GM19324 (cell line): ENCODE measurements at regions not wholly inside any gene's neighbourhood (a gene's known extent, or its start where the extent isn't known, plus 50 kb on each side); places are given as distances from the start of the nearest gene placed in this dataset.

Experiments
- ATAC-seq: cut with Tn5 transposase; IDR thresholded peaks from one replicate; pipeline ENCODE4 v1.9.1; 2021; ENCODE audit warnings: mild to moderate bottlenecking, moderate library complexity; ENCODE audit not compliant: unreplicated experiment, low FRiP score

DNA sequence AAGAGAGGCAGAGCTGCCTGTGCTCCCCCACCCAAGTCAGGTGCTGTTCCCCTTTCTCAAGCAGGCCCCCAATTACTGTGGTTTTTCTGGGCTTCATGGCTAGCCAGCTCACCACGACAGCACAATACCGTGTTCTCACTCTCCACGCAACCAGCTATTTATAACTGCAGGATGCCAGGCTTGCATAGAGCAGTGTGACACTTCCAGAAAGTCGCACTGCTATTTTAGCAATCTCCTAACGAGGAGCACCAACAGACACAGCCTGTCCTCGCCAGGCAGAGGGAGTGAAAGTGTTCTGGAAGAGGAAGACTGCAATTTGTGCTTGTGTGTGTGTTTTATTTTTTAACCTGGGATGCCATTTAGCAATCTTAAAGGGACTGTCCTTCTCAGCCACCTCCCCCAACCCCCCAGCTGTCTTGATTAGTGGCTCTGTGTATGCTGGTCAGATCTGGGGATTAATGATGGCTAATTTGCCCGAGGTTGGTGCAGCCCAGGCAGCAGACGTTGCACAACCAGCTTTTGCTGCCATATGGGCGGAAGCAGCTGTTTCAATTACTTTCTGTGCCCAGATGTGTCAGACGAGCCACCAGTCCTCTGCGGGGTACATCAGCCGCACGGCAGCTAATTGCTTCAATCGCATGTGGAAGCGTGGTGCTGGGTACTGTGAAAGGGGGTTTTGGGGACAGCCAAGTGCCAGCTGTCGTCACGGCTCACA, 268.0 kb upstream of the ARRDC4 start:
- no peak for ATAC-seq

- ATAC-seq = no peak
Observed at GRCh38 chr15:97694456-97694855, 266.0 kb upstream of the ARRDC4 start.

DNA sequence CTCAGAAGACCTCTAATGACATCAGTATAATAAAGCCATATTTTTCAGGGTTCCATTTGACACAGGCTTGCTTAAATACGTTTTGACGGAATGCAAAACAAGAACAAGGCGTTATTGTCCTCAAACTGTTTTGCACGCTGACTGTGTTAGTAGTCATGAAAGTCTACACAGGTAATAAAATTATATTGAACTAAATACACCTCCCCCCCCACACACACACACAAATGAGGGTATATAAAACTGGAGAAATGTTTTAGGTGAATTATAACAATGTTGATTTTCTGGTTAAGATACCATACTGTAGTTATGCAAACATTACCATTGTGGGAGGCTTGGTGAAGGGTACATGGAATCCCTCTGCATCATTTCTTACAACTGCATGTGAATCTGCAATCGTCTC, 257.1 kb upstream of the ARRDC4 start:
- ATAC-seq = no peak

GRCh38 chr15:97706059-97706458, 254.4 kb upstream of the ARRDC4 start:
- ATAC-seq = no peak

- no peak for ATAC-seq
Observed at GRCh38 chr15:97708252-97708651, 252.3 kb upstream of the ARRDC4 start.

DNA sequence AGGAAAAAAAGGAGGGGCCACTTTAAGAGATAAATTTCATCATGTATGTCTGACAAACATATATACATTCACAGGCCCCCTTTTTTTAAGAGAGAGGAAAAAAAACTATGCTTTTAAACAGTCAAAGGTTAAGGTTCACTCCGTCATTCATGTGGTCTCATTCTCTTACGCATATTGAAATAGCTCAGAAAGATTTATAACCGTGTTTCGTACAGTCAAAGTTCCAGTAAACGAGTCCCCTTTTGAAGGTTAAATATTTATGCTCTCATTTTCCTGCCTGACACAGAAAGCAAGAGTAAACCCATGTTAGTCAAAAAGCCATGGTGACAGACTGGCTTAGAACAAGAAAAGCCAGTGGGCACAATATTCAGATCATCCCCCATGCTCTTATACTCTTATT, 248.0 kb upstream of the ARRDC4 start:
- ATAC-seq = no peak

DNA sequence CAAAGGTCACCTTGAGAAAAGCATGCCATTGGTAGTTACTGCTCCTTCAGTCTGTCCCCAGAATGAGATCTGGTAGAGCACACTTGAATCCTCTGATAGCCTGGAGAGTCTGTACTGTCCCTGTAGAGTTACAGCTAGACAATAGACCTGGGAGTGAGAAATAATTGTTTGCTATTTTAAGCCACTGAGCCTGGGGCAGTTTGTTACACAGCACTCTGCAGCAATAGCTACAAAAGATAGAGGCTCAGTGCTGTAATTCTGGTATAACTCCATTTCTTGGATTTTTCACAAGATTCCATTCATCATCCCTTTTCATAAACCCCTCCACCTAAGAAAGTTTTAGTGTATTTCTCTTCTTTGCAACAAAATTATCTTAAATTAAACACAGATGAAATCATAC, 242.7 kb upstream of the ARRDC4 start:
- ATAC-seq = no peak

DNA sequence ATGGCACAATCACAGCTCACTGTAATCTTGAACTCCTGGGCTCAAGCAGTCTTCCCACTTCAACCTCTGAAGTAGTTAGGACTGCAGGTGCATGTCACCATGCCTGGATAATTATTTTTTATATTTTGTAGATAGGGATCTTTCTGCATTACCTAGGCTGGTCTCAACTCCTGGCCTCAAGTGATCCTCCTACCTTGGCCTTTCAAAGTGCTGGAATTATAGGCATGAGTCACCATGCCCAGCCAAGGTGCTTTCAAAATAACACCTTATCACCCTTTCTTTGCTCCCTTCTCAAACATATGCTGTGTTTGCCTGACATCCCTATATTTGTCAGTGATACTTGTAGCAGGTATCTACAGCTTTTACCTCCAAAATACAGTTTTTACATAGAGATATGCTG, 242.0 kb upstream of the ARRDC4 start:
- no peak for ATAC-seq

DNA sequence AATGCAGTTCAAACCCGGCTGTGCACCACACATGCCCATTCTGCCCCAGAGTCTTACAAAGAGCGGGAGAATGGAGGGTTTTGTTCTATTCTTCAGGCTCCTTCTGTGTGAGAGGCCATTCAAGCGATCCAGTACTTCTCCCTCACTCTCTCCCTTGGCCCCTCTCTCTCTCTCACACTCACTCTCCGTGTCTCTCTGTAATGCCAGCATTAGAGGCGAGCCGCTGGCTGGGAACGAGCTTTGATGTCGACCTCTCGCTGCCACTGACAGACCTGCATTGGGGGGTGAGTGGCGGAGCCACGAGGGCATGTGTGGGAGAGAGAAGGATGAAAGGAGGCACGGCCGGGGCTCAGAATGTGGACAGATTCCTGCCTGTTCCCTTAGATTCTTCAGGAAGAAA, 231.7 kb upstream of the ARRDC4 start:
- no peak for ATAC-seq

GRCh38 chr15:97729270-97729669, 231.2 kb upstream of the ARRDC4 start:
- no peak for ATAC-seq

DNA sequence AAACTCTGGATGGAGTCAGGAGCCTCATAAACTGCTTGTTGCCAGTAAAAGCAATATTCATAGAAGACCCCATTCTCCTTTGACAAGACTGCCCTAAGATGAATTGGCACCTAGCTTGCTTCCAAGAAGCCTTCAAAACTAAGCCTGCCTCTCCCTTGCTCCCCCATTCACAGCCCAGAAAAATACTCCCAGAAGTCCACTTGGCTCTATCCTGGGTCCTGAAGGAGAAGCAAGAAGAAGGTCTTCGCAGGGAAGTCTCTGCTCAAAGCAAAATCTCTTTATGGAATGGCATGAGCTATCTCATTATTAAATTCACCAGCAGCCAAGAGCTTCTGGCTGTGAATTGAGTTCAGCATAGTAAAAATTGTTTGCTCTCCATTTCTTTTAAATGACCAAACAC, 230.2 kb upstream of the ARRDC4 start:
- no peak for ATAC-seq

DNA sequence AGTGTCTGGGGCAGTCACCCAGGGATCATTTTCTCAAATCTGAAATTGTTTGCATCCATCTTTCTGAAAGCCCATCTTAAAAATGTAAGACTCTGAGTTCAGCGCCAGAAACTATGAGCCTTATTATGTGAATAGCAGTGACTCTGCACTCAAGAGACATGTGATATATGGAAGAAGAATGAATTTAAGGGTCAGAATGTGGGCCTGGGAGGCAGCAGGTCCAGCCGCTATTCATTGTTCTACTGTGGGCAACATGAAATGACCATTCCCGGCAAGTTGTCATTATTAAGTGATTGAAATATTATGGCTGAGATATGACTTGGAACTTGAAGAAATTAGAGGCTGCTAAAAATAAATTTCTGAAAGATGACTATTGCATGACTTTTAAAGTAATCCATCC, 228.6 kb upstream of the ARRDC4 start:
- no peak for ATAC-seq

- ATAC-seq = no peak
Observed at GRCh38 chr15:97733373-97733772, 227.1 kb upstream of the ARRDC4 start.

GRCh38 chr15:97736748-97737147, 223.8 kb upstream of the ARRDC4 start:
- no peak for ATAC-seq

DNA sequence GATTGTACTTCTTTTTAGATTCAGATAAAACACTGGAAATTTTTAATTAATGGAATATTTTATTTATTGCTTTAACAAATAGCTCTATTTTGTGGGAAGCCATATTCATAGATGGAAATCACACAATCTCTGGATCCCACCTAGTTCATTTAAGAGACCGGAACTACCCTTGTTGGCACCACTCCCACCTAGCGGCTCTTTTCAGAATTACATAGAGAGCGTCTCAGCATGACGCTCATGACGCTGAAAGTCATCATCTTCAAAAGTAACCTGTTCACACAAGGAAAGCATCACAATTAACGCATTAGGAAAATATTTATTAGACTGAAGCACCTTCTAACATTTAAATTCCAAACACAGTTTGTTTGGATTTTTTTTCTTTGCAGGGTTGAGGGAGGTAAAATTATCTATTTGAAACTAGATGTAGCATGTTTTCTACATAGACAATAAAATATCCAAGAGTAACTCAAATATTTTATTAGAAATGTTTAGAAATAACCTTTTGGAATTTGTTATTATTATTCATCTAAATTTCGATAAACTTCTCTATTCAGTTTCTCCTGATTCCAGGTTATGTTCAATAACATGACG, 214.9 kb upstream of the ARRDC4 start:
- no peak for ATAC-seq

DNA sequence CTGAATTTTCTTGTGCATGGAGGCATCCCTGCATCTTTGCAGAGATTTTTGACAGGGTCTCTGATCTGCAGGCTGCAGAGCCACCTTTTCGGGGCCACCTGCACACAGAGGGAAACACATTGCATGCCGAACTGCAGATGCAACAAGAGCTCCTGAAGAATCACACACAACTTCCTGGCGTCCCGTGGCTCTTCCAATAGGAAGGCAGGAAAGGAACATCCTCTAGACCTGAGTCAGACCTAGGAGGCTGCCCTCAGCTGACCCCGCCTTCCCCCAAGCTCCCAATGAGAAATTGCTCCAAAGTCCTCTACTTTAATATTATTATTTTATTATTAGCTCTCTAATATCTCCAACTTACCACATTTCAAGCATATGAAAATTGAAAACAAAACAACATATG, 213.2 kb upstream of the ARRDC4 start:
- no peak for ATAC-seq

DNA sequence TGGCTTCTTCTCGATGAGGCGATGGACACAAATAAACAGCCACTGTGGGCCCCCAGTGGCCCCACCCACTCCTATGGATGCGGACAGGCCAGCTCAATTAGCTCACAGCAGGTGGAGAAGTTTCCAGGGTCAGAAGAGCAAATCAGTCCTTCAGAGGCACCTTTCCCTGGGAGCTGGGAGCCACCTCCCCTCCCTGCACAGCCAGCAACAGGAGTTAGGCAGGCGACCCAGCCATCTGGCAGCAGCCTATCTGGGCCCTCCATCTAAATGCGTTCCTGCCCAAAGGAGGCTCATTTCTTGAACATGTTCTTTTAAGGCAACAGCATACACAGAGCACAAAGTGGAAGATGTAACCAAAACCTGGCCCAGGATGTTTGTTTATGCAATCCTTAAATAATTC, 211.9 kb upstream of the ARRDC4 start:
- no peak for ATAC-seq

DNA sequence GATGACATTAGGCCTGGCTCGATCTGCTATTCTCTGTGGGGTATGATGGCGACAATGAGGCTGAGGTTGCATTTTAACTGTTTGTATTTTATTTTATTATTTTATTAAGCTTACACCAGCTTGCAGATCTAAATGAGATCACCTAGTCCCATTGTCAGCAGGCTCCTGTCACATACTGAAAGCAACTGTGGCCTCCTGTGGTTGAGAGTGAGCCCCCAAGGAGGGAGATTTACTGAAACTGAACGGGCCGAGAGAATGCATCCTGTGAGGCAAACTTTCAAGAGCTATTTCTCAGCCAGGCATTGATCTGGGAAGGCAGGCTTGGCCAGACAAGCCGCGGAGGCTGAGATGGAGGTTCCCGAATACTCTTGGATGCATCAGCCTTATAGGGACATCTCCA, 210.4 kb upstream of the ARRDC4 start:
- no peak for ATAC-seq

GRCh38 chr15:97755726-97756125, 204.8 kb upstream of the ARRDC4 start:
- no peak for ATAC-seq

- ATAC-seq = no peak
Observed at GRCh38 chr15:97759363-97759762, 201.1 kb upstream of the ARRDC4 start.

GRCh38 chr15:97761110-97761509, 199.4 kb upstream of the ARRDC4 start:
- ATAC-seq = no peak

GRCh38 chr15:97783240-97783639, 177.3 kb upstream of the ARRDC4 start:
- no peak for ATAC-seq

DNA sequence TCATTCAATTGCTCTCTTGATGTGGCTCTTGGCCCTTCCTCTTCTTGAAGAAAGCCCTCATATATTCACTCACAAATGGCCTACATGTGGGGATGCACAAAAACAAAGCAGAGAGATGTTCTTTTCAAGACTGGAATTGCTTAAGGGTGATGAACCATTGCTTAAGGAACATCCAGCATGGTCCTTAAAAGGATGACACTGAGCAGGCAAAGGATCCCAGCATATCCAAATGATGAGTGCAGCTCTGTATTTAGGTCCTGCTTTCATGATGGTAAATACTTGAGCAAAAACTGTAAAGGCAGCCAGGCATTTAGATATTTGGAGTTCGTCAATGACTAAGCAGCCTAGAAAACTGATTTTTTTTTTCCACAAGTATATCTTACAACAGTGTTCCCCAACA, 173.8 kb upstream of the ARRDC4 start:
- no peak for ATAC-seq
